Fibroblast of skin of right quadriceps (primary cell): ENCODE measurements at regions not wholly inside any gene's neighbourhood (a gene's known extent, or its start where the extent isn't known, plus 50 kb on each side); places are given as distances from the start of the nearest gene placed in this dataset.
"Not testable (repeated sequence)": the region's sequence is repeated elsewhere in the genome, so short reads cannot be mapped to it uniquely, and the experiment has no call there.

Experiments used
- DNase-seq: peaks from one replicate; pipeline ENCODE4 v3.0.0-alpha.2; 2013

GRCh38 chr13:54268013-54268695 is 1239.5 kb downstream of the OLFM4 start:
- DNase-seq = not testable (repeated sequence)

- DNase-seq = no peak
Observed at GRCh38 chr13:54287062-54287764, 1258.6 kb downstream of the OLFM4 start.

- no peak for DNase-seq
Observed at GRCh38 chr13:54301085-54301484, 1272.5 kb downstream of the OLFM4 start.

GRCh38 chr13:54305377-54305776 is 1276.8 kb downstream of the OLFM4 start:
- DNase-seq = no peak

GRCh38 chr13:54312885-54313284 is 1284.3 kb downstream of the OLFM4 start:
- DNase-seq = no peak

GRCh38 chr13:54317722-54318121 is 1289.1 kb downstream of the OLFM4 start:
- DNase-seq = no peak

- no peak for DNase-seq
Observed at GRCh38 chr13:54337540-54337939, 1308.9 kb downstream of the OLFM4 start.

- DNase-seq = no peak
Observed at GRCh38 chr13:54347531-54347930, 1318.9 kb downstream of the OLFM4 start.

GRCh38 chr13:54356209-54356608 is 1327.6 kb downstream of the OLFM4 start:
- no peak for DNase-seq

- DNase-seq = no peak
Observed at GRCh38 chr13:54356849-54357248, 1328.2 kb downstream of the OLFM4 start.

- DNase-seq = no peak
Observed at GRCh38 chr13:54357284-54357933, 1328.8 kb downstream of the OLFM4 start.

- DNase-seq = no peak
Observed at GRCh38 chr13:54361460-54361859, 1332.8 kb downstream of the OLFM4 start.

GRCh38 chr13:54366728-54367127 is 1338.1 kb downstream of the OLFM4 start:
- DNase-seq = no peak

- no peak for DNase-seq
Observed at GRCh38 chr13:54367639-54368271, 1339.1 kb downstream of the OLFM4 start.

- no peak for DNase-seq
Observed at GRCh38 chr13:54368387-54368786, 1339.8 kb downstream of the OLFM4 start.

GRCh38 chr13:54373211-54373610 is 1344.6 kb downstream of the OLFM4 start:
- DNase-seq = no peak

- no peak for DNase-seq
Observed at GRCh38 chr13:54379461-54379860, 1350.8 kb downstream of the OLFM4 start.

- DNase-seq = no peak
Observed at GRCh38 chr13:54383604-54384003, 1355.0 kb downstream of the OLFM4 start.

GRCh38 chr13:54387625-54388024 is 1359.0 kb downstream of the OLFM4 start:
- no peak for DNase-seq

GRCh38 chr13:54390841-54391240 is 1362.2 kb downstream of the OLFM4 start:
- no peak for DNase-seq

- DNase-seq = no peak
Observed at GRCh38 chr13:54394085-54394700, 1365.6 kb downstream of the OLFM4 start.

GRCh38 chr13:54394908-54395307 is 1366.3 kb downstream of the OLFM4 start:
- no peak for DNase-seq

- DNase-seq = no peak
Observed at GRCh38 chr13:54402495-54402894, 1373.9 kb downstream of the OLFM4 start.
